ENCODE measurements at regions not wholly inside any gene's neighbourhood (a gene's known extent, or its start where the extent isn't known, plus 50 kb on each side); places are given as distances from the start of the nearest gene placed in this dataset.

- H3K27me3 Mint-ChIP-seq (ENCODE audit: insufficient read depth), result peaks cover 36% of the 10 kb centered on the region
- no peak overlapping the region for H3K4me3 Mint-ChIP-seq
- H3K36me3 Mint-ChIP-seq (ENCODE audit: low read depth), result no peaks in the 10 kb centered on the region
- H3K27ac Mint-ChIP-seq, result no peak overlapping the region
- Histone ChIP-seq H3K27ac (ENCODE audit: low read depth, low read length) (no peak overlapping the region), H3K4me1 (ENCODE audit: control insufficient read depth, insufficient read depth, low read length) (no peaks in the 10 kb centered on the region), H3K4me3 (ENCODE audit: low read length) (no peak overlapping the region), H3K9me3 (ENCODE audit: control insufficient read depth, low read length) (peaks cover 9% of the 10 kb centered on the region), H3K36me3 (ENCODE audit: control insufficient read depth, insufficient read depth, low read length) (no peaks in the 10 kb centered on the region), H3K27me3 (ENCODE audit: control insufficient read depth, insufficient read depth, low read length, poor library complexity, severe bottlenecking) (peaks cover 5% of the 10 kb centered on the region), H3K9ac (ENCODE audit: extremely low read depth, low read length, poor library complexity, severe bottlenecking) (no peak overlapping the region)
- H3K4me1 Mint-ChIP-seq, result peaks cover 17% of the 10 kb centered on the region
- TF ChIP-seq CTCF (conservative IDR thresholded peaks at IDR 0.05), result no peak
- H3K9me3 Mint-ChIP-seq, result peaks cover 10% of the 10 kb centered on the region
- no peak for DNase-seq
- 93 to 95% methylated on average over 5 to 8 of the region's 8 CpGs for WGBS, 2 experiments (ENCODE audit: insufficient coverage in 1 of 2, insufficient read length in 1 of 2)
Observed at GRCh38 chr12:4214877-4215228, 58.7 kb upstream of the CCND2 start.

GRCh38 chr12:4213471-4213870 is 60.1 kb upstream of the CCND2 start:
- 86 to 89% methylated on average over 6 of the region's 6 CpGs for WGBS, 2 experiments (ENCODE audit: insufficient coverage in 1 of 2, insufficient read length in 1 of 2)
- H3K9me3 ChIP-seq (ENCODE audit: control insufficient read depth, low read length), result peaks cover 2% of the 10 kb centered on the region
- peaks cover 5% of the 10 kb centered on the region for H3K27me3 ChIP-seq (ENCODE audit: control insufficient read depth, insufficient read depth, low read length, poor library complexity, severe bottlenecking)
- H3K4me3 ChIP-seq (ENCODE audit: low read length), result no peak overlapping the region
- H3K36me3 Mint-ChIP-seq (ENCODE audit: low read depth), result no peaks in the 10 kb centered on the region
- H3K36me3 ChIP-seq (ENCODE audit: control insufficient read depth, insufficient read depth, low read length), result no peaks in the 10 kb centered on the region
- H3K27me3 Mint-ChIP-seq (ENCODE audit: insufficient read depth), result peaks cover 29% of the 10 kb centered on the region
- peaks cover 13% of the 10 kb centered on the region for H3K4me1 Mint-ChIP-seq
- H3K4me3 Mint-ChIP-seq, result no peak overlapping the region
- peaks cover 6% of the 10 kb centered on the region for H3K9me3 Mint-ChIP-seq
- H3K9ac ChIP-seq (ENCODE audit: extremely low read depth, low read length, poor library complexity, severe bottlenecking), result no peak overlapping the region
- no peak for DNase-seq
- H3K27ac ChIP-seq (ENCODE audit: low read depth, low read length), result no peak overlapping the region
- no peak for TF ChIP-seq CTCF (conservative IDR thresholded peaks at IDR 0.05)
- H3K27ac Mint-ChIP-seq, result no peak overlapping the region
- H3K4me1 ChIP-seq (ENCODE audit: control insufficient read depth, insufficient read depth, low read length), result no peaks in the 10 kb centered on the region

GRCh38 chr12:4212845-4213244 is 60.7 kb upstream of the CCND2 start:
- Histone ChIP-seq H3K9me3 (ENCODE audit: control insufficient read depth, low read length) (no peaks in the 10 kb centered on the region), H3K36me3 (ENCODE audit: control insufficient read depth, insufficient read depth, low read length) (no peaks in the 10 kb centered on the region), H3K4me3 (ENCODE audit: low read length) (no peak overlapping the region), H3K9ac (ENCODE audit: extremely low read depth, low read length, poor library complexity, severe bottlenecking) (no peak overlapping the region), H3K27me3 (ENCODE audit: control insufficient read depth, insufficient read depth, low read length, poor library complexity, severe bottlenecking) (peaks cover 5% of the 10 kb centered on the region), H3K27ac (ENCODE audit: low read depth, low read length) (no peak overlapping the region), H3K4me1 (ENCODE audit: control insufficient read depth, insufficient read depth, low read length) (no peaks in the 10 kb centered on the region)
- H3K9me3 Mint-ChIP-seq, result no peaks in the 10 kb centered on the region
- peaks cover 29% of the 10 kb centered on the region for H3K27me3 Mint-ChIP-seq (ENCODE audit: insufficient read depth)
- H3K27ac Mint-ChIP-seq, result no peak overlapping the region
- no peak for TF ChIP-seq CTCF (conservative IDR thresholded peaks at IDR 0.05)
- no peaks in the 10 kb centered on the region for H3K36me3 Mint-ChIP-seq (ENCODE audit: low read depth)
- no peak for DNase-seq
- 94 to 98% methylated on average over 2 of the region's 2 CpGs for WGBS, 2 experiments (ENCODE audit: insufficient coverage in 1 of 2, insufficient read length in 1 of 2)
- no peak overlapping the region for H3K4me3 Mint-ChIP-seq
- H3K4me1 Mint-ChIP-seq, result peaks cover 13% of the 10 kb centered on the region

Data from endodermal cell (in vitro differentiated cells).